ENCODE measurements at regions not wholly inside any gene's neighbourhood (a gene's known extent, or its start where the extent isn't known, plus 50 kb on each side); places are given as distances from the start of the nearest gene placed in this dataset.
"Not testable (repeated sequence)": the region's sequence is repeated elsewhere in the genome, so short reads cannot be mapped to it uniquely, and the experiment has no call there.

DNA sequence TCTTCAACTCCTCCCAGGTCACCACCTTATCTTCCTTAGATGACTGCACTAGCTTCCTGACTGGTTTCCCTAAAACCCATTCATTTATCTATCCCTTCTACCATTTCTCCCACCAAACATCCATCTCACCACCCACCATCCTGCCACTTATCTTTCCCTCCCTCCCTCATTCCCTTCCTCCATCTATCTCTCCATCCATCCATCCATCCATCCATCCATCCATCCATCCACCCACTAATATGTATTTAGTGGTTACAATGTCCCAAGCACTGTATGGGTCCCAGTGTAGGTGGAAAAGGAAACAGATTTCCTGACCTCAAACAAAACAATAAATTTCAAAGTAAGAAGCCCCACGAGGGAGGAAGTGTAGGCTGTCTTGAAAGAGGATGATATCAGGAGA, 59.3 kb upstream of the APCDD1L start:
- Histone ChIP-seq H2AFZ (ENCODE audit: low read depth) (no peak overlapping the region), H3K4me3 (IDR thresholded peaks at IDR 0.05; ENCODE audit: insufficient read depth, low read depth, low read length) (no peak overlapping the region), H3K4me2 (no peak overlapping the region), H3K36me3 (ENCODE audit: insufficient read depth) (no peaks in the 10 kb centered on the region), H3K79me2 (ENCODE audit: insufficient read depth, low read depth) (no peaks in the 10 kb centered on the region), H3K9ac (no peak overlapping the region), H4K20me1 (ENCODE audit: insufficient read depth) (no peaks in the 10 kb centered on the region), H3K27me3 (ENCODE audit: insufficient read depth, low read depth) (peaks cover 95% of the 10 kb centered on the region), H3K4me1 (ENCODE audit: low read depth, poor library complexity, severe bottlenecking) (no peaks in the 10 kb centered on the region), H3K27ac (no peak overlapping the region)
- TF ChIP-seq, protein P1, sequence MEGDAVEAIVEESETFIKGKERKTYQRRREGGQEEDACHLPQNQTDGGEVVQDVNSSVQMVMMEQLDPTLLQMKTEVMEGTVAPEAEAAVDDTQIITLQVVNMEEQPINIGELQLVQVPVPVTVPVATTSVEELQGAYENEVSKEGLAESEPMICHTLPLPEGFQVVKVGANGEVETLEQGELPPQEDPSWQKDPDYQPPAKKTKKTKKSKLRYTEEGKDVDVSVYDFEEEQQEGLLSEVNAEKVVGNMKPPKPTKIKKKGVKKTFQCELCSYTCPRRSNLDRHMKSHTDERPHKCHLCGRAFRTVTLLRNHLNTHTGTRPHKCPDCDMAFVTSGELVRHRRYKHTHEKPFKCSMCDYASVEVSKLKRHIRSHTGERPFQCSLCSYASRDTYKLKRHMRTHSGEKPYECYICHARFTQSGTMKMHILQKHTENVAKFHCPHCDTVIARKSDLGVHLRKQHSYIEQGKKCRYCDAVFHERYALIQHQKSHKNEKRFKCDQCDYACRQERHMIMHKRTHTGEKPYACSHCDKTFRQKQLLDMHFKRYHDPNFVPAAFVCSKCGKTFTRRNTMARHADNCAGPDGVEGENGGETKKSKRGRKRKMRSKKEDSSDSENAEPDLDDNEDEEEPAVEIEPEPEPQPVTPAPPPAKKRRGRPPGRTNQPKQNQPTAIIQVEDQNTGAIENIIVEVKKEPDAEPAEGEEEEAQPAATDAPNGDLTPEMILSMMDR (conservative IDR thresholded peaks at IDR 0.05; ENCODE audit: low read depth, low read length), result no peak

DNA sequence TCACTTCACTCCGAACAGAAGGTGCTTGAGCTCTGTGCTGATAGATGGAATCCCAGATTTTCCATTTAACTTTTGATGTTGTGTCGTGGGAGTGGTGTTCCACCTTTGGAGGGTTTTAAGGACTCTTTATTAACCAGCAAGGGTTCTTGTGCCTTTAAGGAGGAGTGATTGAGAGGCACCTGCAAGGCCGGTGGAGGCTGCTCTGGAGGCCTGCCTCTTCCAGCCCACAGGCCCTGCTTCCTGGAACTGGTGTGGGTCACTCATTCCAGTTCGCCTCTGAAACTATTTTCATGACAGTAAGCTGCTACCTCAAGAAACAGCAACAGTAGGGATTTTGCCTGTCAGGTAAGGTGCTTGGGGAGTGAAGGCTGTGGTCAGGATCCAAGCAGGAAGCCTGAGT, 58.8 kb upstream of the APCDD1L start:
- TF ChIP-seq, protein P1 (conservative IDR thresholded peaks at IDR 0.05; ENCODE audit: low read depth, low read length), result no peak
- no peaks in the 10 kb centered on the region for H4K20me1 ChIP-seq (ENCODE audit: insufficient read depth)
- H3K4me3 ChIP-seq (IDR thresholded peaks at IDR 0.05; ENCODE audit: insufficient read depth, low read depth, low read length), result no peak overlapping the region
- H3K4me2 ChIP-seq, result no peak overlapping the region
- H3K4me1 ChIP-seq (ENCODE audit: low read depth, poor library complexity, severe bottlenecking), result no peaks in the 10 kb centered on the region
- H3K27me3 ChIP-seq (ENCODE audit: insufficient read depth, low read depth), result peaks cover 95% of the 10 kb centered on the region
- no peak overlapping the region for H3K9ac ChIP-seq
- no peak overlapping the region for H2AFZ ChIP-seq (ENCODE audit: low read depth)
- H3K36me3 ChIP-seq (ENCODE audit: insufficient read depth), result no peaks in the 10 kb centered on the region
- H3K79me2 ChIP-seq (ENCODE audit: insufficient read depth, low read depth), result no peaks in the 10 kb centered on the region
- no peak overlapping the region for H3K27ac ChIP-seq

DNA sequence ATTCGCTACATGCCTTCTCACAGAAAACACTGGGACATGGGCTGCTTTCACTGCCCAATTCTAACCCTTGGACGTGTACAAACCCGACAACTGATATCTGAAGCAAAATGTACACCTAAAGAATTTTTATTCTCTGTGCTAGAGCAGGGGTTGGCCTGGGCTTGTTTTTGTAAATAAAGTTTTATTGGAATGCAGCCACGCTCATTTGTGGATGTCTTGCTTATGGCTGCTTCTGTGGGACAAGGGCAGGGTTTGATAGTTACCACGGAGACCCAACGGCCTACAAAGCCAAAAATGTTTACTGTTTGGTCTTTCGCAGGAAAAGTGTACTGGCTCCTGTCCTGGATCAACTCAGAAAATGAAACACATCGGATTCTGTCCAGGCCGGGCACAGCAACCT, 58.1 kb upstream of the APCDD1L start:
- TF ChIP-seq, protein P1 (conservative IDR thresholded peaks at IDR 0.05; ENCODE audit: low read depth, low read length), result no peak
- H4K20me1 ChIP-seq (ENCODE audit: insufficient read depth), result no peaks in the 10 kb centered on the region
- H3K4me2 ChIP-seq, result no peak overlapping the region
- no peaks in the 10 kb centered on the region for H3K79me2 ChIP-seq (ENCODE audit: insufficient read depth, low read depth)
- H2AFZ ChIP-seq (ENCODE audit: low read depth), result no peak overlapping the region
- H3K9ac ChIP-seq, result no peak overlapping the region
- no peaks in the 10 kb centered on the region for H3K4me1 ChIP-seq (ENCODE audit: low read depth, poor library complexity, severe bottlenecking)
- H3K4me3 ChIP-seq (IDR thresholded peaks at IDR 0.05; ENCODE audit: insufficient read depth, low read depth, low read length), result no peak overlapping the region
- H3K36me3 ChIP-seq (ENCODE audit: insufficient read depth), result no peaks in the 10 kb centered on the region
- peaks cover 95% of the 10 kb centered on the region for H3K27me3 ChIP-seq (ENCODE audit: insufficient read depth, low read depth)
- no peak overlapping the region for H3K27ac ChIP-seq

DNA sequence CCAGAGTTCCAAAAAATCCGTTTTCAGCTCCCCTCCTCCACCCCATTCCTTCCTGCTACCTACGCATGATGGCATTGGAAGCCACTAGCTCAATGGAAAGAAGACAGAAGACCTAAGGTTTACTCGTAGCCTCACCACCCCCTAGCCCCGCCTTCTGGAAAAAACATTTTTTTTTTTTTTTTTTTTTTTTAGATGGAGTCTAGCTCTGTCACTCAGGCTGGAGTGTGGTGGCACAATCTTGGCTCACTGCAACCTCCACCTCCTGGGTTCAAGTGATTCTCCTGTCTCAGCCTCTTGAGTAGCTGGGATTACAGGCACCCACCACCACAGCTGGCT, 57.2 kb upstream of the APCDD1L start:
- not testable (repeated sequence) for H3K79me2 ChIP-seq (ENCODE audit: insufficient read depth, low read depth); H4K20me1 ChIP-seq (ENCODE audit: insufficient read depth); H3K4me1 ChIP-seq (ENCODE audit: low read depth, poor library complexity, severe bottlenecking); H3K4me3 ChIP-seq (IDR thresholded peaks at IDR 0.05; ENCODE audit: insufficient read depth, low read depth, low read length); H3K4me2 ChIP-seq; H3K27ac ChIP-seq; H2AFZ ChIP-seq (ENCODE audit: low read depth); H3K36me3 ChIP-seq (ENCODE audit: insufficient read depth); H3K9ac ChIP-seq
- peaks cover 94% of the 10 kb centered on the region for H3K27me3 ChIP-seq (ENCODE audit: insufficient read depth, low read depth)

DNA sequence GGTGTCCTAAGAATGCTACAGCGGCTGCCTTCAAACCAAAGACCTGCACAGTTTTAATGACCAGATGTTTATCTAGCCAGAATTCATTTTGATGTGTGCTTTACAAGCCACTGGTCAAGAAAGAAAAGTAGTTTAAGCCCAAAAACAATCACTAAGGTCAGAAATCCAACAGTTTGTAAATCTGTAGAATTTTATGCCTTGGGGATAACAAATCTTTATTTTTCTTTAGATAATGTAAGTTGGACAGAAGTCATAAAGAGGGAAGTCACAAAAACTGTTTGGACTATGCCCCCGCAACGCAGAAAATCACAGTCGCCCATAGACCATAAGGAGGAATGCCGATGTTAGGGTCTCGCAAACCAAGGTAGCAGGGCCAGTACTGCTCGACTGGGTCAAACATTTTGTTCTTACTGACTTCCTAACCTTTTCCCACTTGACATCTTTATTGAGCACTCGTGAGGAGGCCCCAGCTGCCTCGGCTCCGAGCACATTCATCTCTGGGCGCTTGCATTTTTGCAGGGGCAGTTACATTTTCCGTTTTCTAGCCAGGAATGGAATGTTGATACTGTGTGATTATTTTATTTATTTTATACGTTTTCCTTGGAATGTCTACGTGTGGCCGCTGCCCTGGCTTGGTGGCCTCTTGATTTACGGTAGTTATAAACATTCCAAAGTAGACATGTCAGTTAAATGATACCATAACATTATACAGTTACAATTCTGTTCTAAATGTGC, 56.7 kb upstream of the APCDD1L start:
- no peaks in the 10 kb centered on the region for H3K79me2 ChIP-seq (ENCODE audit: insufficient read depth, low read depth)
- TF ChIP-seq, protein P1 (conservative IDR thresholded peaks at IDR 0.05; ENCODE audit: low read depth, low read length), result no peak

More for the DNA sequence above, 56.7 kb upstream of the APCDD1L start:
- H2AFZ ChIP-seq (ENCODE audit: low read depth), result no peak overlapping the region
- no peak overlapping the region for H3K9ac ChIP-seq
- no peaks in the 10 kb centered on the region for H3K36me3 ChIP-seq (ENCODE audit: insufficient read depth)
- no peak overlapping the region for H3K27ac ChIP-seq
- H3K4me1 ChIP-seq (ENCODE audit: low read depth, poor library complexity, severe bottlenecking), result no peaks in the 10 kb centered on the region
- H4K20me1 ChIP-seq (ENCODE audit: insufficient read depth), result no peaks in the 10 kb centered on the region
- no peak overlapping the region for H3K4me2 ChIP-seq
- peaks cover 93% of the 10 kb centered on the region for H3K27me3 ChIP-seq (ENCODE audit: insufficient read depth, low read depth)
- H3K4me3 ChIP-seq (IDR thresholded peaks at IDR 0.05; ENCODE audit: insufficient read depth, low read depth, low read length), result no peak overlapping the region

Data from KMS-11 (cell line).